CD4-positive, alpha-beta T cell treated with Interleukin-6 at 100 ng/mL for 8 hours (primary cell): ENCODE measurements at regions not wholly inside any gene's neighbourhood (a gene's known extent, or its start where the extent isn't known, plus 50 kb on each side); places are given as distances from the start of the nearest gene placed in this dataset.
A peak's percentile ranks its signal among the peaks of the same experiment; 100 is the strongest.

Source experiments
- DNase-seq: peaks from one replicate; pipeline ENCODE4 v3.0.0-alpha.2; 2020; ENCODE audit warnings: mixed read lengths, low spot score

GRCh38 chr1:25055961-25056360, 125.9 kb upstream of the RUNX3 start:
- DNase-seq, result no peak

GRCh38 chr1:25055324-25055780, 125.3 kb upstream of the RUNX3 start:
- no peak for DNase-seq

- no peak for DNase-seq
Observed at GRCh38 chr1:25054526-25055323, 124.6 kb upstream of the RUNX3 start.

DNA sequence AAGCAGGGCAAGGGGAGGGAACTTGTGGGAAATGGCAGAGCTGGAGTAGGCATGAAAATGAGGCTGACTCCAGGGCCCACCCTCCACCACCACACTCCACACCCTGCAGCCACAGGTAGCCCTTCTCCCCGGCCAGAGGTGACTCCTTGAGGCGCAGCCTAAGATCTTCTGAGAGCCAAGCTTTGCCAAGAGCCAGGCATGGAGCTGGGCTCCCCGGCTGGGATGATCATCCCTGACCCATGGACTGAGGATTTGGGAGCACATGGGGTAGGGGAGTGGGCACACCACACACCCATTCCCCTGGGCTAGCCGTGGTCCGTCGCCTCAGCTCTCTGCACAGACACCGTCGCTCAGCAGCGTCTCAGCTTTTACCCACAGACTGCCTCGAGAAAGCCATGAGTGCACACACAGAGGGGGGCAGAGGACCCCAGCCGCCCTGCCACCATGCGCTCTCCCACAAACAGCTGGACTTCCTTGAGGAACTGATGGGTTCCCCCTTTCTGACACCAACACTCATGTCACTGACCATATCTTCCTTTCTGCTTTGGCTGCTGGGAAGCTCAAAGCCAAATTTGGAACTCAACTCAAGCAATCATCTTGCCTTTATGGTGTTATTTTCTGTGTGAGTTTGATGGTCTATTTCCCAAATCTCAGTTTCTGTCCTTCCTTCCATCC, 123.6 kb upstream of the RUNX3 start:
- DNase-seq, result no peak

DNA sequence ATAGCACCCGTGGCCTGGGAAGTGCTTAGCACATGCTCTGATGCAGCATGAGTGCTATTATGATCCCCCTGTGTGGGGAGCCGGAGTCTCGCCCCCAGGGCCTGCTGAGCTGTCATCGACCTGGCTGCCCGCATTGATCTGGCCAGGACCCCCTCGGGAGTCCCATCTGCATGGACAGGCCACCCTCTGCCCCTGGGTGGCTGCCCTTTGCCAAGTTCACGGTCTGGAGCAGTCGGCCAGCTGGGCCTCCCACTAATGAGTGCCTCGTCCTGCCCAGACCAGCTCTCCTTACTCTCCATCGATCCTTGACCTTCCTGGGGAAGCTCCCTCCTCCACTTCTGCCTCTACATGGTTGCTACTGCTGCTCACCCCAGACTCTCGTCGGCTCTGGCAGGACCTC, 121.8 kb upstream of the RUNX3 start:
- no peak for DNase-seq

DNA sequence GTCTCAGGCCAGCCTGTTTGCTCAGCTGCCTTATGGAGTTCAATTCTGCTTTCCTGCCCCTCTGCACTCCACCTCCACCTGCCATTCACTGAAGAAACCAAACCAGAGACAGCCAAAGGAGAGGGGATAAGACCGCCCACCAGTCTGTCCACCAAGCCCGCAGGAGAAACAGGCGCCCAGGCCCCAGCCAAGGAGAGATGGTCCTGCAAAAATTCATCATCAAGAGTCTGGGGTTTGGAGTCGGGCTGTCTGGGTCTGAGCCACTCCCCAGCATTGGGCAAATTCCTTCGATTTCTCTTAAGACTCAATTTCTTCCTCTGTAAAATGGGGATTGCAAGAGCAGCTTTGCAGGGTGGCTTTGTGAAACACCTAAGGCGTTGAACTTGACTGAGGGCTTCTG, 121.4 kb upstream of the RUNX3 start:
- DNase-seq, result no peak

- no peak for DNase-seq
Observed at GRCh38 chr1:25050165-25050564, 120.1 kb upstream of the RUNX3 start.

DNA sequence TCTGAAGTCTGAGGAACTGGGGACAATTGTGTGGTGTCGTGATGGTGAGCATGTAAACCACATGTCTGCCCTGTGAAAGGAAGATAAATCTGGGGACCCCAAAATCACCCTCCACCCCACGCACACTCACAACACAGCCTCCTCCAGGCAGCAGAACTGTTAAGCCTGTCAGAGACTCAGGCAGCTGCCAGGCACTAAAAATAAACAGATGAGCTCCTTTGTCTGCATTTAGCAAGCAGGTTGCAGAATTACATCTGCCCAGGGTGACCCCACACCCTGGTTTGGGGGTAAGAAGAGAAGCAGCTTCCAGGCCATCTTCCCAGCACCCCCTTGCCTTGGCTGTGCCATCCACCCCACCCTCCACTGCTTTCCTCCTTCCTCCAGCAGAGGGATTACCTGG, 119.1 kb upstream of the RUNX3 start:
- DNase-seq, result no peak

- no peak for DNase-seq
Observed at GRCh38 chr1:25048728-25049127, 118.7 kb upstream of the RUNX3 start.

DNA sequence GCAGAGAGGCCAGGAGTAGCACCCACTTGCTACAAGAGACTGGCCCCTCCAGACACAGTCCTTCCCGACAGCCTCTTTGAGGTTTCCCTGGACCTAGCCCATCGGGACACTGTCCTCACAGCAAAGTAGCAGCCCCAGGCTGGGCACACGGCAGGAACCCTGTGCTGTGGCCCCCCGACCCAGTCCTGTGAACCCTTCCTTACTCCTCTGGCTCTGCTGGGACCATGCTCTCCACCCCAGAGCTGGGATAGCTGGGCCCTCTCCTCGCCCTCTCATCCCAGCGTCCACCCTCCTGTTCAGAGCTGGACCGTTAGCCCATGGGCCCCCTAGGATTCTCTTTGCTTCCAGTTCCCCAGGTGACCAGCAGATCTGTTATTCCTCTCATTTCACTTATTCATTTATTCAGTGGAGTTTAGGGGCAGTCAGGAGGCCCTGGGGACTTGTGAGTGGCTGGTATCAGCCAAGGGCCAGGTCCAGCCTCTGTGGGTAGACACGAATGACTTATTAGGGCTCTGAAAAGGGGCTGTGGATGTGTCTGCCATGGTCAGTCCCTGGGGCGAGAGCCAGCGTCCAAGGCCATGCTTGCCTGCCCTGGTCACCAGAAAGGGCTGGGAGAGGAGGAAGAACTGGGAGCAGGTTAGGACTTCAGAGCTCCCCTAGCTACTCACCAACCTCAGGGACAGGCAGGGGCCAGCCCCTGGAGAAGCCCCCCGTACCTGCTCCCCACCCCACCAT, 117.6 kb upstream of the RUNX3 start:
- no peak for DNase-seq

DNA sequence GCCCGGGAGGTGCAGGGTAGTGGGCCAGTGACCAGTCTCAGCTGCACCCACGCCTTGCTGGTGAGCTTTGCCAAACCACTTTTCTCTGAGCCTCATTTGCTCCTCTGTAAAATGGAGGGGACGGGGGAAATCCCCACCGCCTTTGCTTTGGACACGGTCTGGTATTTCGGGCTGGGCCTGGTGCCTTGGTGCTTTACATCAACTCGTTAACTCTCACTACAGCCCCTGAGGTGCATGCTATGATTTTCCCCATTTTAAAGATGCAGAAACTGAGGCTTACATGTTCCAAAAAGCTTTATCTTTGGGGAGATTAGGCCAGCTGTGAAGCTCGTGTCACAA, 116.1 kb upstream of the RUNX3 start:
- DNase-seq, result no peak

DNA sequence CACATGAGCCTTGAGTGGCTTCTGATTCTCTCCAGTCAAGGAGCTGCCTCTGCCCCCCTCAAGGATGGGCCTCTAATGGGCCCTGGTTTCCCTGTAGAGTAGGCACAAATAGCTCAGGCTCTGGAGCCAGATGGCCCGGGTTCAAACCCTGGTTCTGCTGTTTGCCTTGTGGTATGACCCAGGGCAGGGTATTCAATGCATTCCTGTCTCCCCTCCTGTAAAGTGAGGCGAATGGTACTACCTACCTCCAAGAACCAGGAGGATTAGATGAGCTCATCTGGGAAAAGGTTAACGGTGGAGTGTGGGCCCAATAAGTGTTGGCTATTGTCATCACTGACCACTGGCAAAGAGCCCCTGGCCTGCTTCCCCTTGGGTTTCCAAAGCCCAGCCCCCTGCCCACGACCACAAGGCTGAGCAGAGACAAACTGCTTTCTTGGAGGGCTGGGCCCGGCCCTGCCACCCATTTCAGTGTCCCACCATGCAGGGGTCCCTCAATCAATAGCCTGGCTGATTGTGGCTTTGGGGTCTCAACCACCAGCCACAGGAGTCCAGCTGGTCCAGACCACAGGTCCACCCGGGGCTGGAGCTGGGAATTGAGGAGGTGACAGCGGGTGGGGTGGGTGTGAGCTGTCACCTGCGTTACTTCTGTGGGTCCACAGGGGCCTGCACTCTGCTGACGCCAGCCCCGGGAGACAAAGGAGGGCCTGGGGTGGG, 115.6 kb upstream of the RUNX3 start:
- no peak for DNase-seq

DNA sequence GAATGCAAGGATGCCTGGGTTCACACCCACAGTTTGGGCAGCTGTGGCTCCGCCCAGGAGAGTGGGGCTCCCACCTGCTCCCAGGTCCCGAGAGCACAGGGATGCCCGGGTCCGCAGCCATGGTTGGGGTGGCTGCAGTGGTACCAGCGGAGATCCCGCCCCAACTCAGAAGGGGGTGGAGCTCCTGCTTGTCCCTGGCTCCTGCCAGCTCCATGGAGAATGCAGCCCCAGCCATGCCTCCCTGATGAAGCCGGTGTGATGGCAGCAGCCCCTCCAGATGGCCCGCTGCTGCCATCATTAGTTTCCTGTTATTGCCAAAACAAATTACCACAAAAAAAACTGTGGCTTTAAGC, 113.1 kb upstream of the RUNX3 start:
- no peak for DNase-seq

DNA sequence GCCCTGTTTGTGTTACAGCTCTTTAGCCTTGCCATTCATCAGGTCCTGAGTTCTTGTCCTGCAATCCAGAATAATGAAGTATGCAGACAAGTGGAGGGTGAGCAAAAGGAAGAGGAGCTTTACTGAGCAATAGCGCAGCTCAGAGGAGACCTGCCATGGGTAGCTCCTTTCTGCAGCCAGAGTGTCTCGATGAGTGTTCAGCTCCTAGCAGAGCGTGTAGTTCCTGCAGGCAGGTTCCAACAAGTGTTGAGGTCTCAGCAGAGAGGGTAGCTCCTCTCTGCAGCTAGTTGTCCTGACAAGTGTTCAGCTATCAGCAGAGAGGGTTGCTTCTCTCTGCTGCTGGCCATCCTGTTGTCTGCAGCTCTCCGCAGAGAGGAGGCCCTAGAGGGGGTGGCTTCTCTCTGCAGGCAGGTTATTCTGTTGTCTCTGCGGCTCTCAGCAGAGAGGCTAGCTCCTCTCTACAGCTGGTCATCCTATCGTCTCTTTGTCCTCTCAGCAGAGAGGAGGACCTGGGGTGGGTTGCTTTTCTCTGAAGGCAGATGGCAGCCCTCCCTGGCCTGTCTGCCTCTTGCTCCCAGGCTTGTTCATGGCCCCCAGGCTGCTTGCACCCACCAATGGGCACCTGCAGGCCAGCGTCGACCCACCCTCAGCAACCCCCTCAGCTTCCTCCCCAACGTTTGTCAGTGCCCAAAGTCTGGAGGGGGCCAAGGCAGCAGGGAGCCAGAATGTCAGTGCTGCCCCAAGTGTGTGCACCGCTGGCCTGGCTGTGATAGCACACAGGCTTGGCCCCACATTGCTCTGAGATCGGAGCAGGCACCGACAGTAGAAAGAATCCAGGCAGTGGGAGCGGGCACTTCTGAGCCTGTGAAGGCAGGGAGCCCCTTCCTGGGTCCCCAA, 112.5 kb upstream of the RUNX3 start:
- DNase-seq, result no peak

DNA sequence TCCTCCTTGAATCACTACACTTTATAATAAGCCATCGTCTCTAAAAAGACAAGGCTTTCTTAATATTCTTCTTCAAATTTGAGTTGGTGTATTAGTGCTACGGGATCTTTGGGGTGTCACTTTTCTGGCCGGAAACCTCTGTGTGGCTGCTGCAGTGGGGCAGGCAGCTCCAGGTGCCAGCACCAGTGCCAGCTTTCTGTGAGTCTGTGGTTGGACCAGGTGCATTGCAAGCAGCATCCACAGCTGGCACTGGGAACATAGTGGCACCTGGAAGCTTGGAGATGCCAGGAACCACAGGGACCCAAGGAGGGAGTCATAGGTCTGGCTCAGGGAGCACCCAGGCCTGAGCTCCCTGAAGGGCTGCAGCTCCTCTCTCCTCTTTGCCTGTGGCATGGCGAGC, 111.8 kb upstream of the RUNX3 start:
- DNase-seq, result no peak

DNA sequence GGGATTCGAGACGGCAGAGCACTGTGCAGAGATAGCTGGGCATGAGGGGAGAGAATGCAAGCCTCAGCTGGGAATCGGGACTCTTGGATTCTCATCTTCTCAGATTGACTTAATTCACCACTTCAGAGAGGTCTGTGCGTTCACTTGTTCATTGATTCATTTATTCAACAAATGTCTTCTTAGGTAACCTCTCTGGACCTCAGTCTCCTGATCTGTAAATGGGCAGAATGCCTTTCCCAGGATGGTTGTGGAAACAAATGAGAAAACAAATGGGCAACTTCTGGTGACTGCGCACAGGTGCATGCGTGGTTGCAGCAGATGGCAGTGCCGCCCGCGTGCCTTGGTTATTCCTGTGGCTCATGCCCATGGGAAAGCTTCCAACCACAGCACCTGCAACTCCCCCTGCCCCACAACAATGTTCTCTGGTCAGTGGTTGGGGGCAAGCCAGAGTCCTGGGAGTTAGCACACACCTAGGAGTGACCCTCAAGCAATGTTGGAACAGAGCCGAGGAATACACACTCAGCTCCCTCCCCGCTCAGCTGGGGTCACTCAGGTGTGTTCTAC, 110.1 kb upstream of the RUNX3 start:
- DNase-seq, result no peak

- no peak for DNase-seq
Observed at GRCh38 chr1:25039229-25039628, 109.2 kb upstream of the RUNX3 start.

GRCh38 chr1:25038699-25039098, 108.6 kb upstream of the RUNX3 start:
- no peak for DNase-seq

DNA sequence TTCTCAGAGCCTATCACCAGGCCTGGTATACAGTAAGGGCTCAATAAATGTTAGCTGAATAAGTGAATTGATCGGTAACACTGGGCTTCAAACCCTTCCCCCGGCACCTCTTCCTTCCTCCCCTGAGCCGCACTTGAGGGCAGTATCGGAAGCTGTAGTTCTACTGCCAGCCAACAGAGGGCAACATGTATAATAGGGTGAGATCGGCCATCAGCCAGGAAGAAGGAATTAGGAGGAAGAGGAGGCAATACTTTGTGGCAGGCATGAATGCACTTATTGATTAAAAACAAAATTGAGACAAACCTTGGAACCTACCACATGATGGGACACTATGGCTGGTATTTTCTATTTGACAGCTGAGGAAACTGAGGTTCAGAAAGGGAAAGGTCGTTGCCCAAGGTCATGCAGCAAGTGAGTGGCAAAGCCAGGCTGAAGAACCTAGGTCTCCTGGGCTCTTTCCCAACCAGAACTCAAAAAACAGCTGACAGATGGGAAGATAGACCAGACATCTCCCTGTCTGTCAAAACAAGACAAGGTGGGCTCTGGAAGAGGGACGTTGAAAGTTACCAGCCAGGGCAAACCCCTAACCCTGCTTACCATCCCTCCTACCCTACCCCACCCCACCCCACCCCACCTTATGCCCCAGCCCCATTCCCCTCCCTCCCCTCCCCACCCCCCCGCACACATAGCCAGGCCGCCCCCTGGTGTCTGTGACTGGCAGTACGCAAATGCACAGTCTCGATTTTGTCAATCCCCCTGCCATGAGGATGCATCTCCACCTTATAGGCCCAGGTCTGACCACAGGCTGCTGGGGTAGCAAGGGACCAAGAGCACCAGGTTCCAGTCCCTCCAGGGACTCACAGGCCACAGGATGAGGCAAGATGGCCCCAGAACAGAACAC, 107.3 kb upstream of the RUNX3 start:
- peak; percentile 69 for DNase-seq

- no peak for DNase-seq
Observed at GRCh38 chr1:25036117-25036546, 106.1 kb upstream of the RUNX3 start.
